ENCODE measurements at regions not wholly inside any gene's neighbourhood (a gene's known extent, or its start where the extent isn't known, plus 50 kb on each side); places are given as distances from the start of the nearest gene placed in this dataset.
"Not testable (repeated sequence)": the region's sequence is repeated elsewhere in the genome, so short reads cannot be mapped to it uniquely, and the experiment has no call there.

DNA sequence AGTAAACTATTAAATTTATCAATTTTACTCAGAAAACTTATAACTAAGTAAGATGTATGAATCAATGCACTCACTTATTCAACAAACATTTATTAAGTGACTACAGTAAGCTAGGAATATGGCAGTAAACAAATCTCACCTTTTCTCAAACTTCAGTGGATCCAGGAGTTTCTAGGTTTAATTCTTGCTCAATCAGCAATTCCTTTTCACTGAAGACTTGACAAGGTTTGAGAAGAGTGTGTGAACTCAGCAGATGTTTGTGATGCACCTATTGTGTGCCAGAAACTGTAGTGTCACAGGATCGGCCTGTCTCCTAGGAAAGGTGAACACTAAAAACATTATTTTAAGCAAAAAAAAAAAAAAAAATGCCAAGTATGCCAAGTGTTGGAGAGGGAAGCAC lies 167.8 kb downstream of the ALG10 start:
- DNase-seq (ENCODE audit: low read depth, low spot score) = no peak

DNA sequence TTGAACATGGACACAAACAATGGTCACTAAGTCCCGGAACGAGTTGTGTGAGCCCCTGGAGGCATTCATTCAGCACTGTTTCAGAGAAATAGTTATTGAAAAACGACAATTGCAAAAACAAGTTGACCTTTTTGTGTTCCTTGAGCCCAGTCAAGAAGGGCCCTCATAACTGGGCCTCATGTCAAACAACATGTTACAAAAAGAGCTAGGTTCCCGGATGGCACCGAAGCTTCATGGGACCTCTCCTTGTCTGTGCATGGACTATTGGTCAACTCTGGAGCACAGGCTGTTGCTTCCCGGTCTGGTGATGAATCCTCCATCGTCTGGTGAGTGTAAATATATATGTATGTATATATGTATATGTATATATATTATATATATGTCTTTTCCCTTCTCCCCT lies 176.6 kb downstream of the ALG10 start:
- DNase-seq (ENCODE audit: low read depth, low spot score) = no peak

DNA sequence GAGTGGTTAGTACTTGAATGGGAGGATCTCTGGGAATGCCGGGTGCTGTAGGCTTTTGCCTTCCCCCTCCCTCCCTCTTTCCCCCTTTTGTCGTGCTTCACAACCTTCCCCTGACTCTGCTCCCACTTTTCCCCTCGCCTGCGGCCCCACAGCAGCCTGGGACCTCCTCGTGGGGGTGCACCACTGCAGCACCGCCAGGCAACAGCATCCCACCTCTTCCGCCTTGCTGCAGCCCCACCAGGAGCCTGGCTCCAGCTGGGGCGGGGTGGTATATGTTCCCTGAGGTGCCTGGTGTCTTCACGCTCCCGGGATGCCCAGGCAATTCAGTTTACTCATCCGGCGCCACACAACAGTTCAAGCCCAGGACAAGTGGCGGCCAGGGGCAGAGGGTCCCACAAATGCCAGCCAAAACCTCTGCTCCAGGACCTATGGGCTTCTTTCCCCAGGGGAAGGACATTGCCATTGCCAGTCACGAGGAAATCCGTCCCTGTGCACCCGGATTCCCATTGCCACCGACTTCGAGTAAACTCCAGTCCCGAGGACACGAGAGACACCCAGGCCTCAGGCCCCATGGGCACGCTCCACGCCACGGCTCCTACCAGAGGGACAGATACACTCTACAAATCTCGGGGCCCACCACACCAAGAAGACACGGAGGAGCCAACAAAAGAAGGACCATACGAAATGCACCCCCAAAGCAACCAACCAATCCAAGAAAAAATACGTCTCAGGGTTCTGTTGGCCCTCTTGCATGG lies 181.7 kb downstream of the ALG10 start:
- DNase-seq (ENCODE audit: low read depth, low spot score) = no peak

DNA sequence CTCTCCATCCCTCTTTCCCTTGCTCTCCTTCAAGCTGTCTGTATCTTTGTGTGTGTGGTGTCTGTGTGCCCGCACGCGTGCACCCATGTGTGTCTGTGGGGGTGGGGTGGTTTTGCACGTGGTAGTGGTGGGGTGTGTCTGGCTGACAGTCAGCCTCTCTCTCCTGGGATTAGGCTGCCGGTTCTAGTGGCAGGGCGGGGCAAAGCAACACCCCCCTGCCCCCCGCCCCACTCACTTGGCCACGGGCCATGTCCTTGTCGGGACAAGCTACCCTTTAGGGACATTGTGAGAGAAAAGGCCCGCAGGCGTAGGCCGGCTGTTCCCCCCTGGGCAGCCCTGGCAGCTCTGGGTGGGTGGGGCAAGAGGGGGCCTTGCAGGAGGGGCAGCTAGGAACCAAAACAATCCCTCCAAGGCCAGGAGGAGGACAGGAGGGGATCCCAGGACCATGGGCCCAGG lies 182.6 kb downstream of the ALG10 start:
- DNase-seq (ENCODE audit: low read depth, low spot score) = no peak

DNA sequence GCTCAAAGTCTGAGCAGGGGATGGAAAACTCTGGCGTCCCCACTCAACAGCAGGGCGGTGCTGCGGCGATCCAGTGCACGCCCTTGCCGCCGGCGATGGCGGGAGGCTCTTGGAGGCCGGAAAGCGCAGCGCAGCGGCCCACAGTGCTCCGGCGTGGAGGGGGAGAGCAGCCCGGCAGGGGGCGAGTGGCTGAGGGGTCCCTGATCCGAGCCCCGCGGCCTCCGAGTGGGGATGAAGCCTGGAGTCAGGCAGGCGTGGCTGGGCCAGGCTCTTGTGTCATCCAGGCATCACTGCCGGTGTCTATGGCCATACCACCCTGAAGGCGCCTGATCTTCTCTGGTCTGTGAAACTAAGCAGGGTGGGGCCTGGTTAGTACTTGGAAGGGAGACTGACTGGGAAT lies 183.1 kb downstream of the ALG10 start:
- no peak for DNase-seq (ENCODE audit: low read depth, low spot score)

DNA sequence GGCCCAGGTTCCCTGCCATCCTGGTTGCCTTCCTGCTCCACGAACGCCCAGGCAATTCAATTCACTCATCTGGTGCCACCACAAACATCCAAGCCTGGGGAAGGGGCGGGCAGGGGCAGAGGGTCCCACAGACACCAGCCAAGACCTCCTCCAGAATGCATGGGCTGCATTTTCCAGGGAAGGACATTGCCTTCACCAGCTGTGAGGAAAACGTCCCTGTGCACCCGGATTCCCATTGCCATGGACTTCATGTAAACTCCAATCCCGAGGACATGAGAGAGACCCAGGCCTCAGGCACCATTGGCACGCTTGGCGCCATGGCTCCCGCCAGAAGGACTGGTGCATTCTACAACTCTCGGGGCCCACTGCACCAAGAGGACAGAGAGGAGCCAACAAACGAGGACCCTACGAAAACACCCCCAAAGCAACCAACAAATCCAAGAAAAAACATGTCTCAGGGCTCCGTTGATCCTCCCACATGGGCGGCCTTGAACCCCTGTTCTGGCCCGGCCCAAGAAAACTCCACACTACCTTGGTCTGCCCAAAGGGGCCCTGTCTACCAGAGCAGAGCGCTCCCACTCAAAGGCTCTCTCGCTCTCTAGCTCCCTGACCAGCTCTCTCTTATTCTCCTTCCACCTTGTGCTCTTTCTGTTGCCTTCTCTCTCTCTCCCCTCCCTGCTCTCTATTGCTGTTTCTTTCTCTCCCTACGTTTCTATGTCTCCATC lies 183.9 kb downstream of the ALG10 start:
- no peak for DNase-seq (ENCODE audit: low read depth, low spot score)

DNA sequence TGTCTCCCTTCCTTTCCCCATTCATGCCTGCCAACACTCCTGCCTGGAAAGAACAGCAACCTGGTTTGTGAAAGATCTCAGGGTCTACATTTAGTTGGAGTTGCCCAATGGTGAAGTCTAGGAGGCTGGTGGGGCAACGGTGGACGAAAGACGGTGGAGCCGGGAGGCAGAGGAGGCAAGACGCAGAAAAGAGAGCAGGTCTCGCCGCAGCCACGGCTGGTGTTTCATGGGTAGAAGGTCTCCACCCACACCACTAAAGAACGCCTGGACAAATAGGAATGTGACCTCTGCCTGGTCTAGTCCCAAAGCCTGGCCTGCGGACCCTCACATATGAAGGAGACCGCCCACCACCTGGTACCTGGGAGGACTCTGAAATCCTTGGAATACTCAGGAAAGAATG lies 185.6 kb downstream of the ALG10 start:
- no peak for DNase-seq (ENCODE audit: low read depth, low spot score)

DNA sequence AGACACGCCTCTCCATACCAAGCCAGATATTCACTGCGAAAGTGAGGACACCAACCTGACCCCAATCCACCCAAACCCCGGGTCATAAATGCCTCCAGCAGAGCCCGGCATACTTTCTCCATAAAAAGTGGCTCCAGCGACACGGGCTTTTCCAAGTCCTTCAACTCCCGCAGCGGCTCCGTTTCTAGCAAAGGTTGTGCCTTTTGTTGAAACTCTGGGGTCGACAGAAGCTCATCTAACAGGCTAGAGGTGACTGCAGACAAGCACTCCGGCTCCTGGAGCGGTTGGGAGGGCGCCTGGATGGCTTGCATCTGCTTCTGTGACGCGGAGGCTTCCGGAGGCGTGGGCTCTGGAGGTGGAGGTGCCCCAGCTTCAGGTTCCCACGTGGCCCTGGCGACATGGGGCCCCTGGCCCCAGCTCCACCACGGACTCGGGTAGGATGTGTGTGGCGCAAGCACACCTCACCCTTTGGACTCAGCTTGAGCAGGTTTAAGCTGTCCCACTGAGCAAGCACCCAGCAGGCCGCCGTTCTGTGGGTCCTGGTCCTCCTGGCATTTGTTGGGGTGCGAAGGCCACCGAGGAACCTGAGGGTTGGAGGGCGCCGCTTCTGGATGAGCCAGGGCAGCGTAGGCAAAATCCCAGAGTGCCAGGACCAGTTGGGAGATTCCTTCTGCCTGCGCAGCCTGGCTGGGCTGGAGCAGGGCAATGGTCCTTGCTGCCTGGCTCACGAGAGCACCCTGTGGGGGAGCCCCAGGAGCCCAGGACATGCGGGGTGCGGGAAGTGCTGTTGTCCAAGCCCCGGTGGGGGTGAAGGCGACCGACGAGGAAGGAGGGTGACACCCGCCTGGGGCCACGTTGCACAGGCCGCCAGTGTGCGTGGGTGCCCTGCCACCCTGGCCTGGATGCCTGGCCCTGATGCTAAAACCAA lies 186.3 kb downstream of the ALG10 start:
- DNase-seq (ENCODE audit: low read depth, low spot score) = no peak

DNA sequence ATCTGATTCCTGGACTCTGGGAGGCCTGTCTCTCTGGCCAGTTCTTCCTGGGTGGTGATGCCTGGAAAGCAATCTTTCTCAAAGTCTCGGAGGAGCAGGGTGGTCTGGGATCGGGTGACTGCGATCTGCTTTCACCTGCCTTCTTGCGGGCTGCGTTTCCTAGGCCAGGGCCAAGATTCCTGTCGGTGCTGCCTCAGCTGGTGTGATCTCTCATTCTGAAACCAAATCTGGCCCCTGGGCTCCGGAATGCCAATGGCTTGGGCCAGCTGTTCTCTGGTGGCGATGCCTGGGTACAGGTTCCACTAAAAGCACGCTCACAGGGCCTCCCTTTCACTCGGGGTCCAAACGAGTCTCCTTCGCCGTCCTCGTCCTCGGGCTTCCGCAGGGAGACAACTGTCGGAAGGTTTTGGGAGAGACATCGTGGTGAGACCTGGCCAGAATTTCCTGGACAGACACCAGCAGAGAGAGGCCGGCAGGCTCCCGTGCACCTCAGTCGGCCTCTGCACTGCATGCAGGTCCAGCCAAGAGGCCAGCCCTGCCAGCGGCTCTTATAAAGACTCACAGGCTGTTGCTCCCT lies 187.1 kb downstream of the ALG10 start:
- no peak for DNase-seq (ENCODE audit: low read depth, low spot score)

DNA sequence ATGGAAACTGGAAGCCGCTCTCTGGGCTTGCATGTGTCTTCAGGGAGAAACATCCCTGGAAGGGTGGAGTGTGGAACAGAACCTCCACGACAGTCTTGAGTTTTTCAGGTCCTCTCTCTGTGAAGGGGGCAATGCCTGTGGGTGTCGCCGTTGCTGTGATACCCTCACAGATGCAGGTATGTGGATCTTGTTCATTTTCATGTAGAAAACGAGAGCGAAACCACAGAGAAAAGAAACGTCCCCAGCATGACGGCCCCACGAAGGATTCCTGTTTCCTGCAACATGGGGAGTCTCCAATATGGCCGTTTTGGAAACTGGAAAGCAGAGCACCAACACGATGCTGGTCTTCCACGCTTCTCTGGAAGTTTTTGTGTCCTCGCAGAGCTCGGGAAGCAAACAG lies 187.9 kb downstream of the ALG10 start:
- DNase-seq (ENCODE audit: low read depth, low spot score) = no peak

DNA sequence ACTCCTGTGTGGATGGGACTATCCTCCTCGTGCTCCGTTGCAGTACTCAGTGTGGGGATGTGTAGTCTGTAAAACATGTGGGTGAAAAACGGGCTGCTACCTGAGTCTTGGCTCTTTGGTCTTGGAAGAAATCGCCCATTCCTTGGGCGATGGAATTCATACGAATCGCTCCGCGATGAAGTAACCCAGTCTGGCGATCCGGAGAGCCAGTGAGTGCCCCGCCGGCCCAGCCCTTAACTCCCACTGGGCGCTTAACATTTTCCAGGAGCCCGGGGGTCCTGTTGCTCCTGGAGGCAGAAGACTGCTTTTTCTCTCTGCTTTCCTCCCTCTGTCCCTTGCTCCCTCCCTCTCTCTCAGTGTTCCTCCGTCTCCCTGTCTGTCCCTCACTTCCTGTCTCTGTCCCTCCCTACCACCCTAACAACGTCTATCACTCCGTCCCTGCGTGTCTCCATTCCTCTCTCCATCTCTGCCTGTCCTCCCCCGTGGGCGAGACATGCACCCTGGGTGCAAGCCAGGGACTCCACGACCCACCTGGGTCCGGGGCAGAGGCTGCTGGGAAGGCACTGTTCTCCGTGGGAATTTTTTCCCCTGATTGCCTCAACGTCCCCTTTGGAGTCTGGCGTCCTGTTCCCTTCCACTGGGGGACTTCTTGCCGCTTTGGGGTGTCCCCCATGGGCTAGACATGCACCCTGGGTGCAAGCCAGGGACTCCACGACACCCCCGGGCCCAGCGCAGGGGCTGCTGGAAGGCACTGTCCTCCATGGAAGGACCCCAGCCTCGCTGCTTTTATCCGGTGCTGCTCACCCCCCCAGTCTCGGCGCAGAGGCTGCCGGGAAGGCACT lies 188.6 kb downstream of the ALG10 start:
- no peak for DNase-seq (ENCODE audit: low read depth, low spot score)

DNA sequence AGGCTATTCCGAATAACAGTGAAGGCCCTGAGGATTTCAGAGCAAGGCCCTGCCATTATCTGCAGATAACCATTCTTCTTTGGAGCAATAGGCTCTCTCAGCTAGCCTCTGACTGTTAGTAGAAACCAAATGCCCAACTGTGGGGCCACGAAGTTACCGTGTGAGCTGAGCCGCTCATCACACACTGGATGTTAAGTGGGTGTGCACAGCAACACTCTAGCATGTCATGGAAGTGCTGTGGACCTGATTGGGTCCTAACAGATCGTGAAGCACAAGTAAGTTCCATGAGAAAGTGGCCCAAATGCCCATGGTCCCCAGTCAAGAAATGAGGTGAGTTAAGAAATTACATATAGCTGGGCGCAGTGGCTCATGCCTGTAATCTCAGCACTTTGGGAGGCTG lies 190.4 kb downstream of the ALG10 start:
- DNase-seq (ENCODE audit: low read depth, low spot score) = no peak

DNA sequence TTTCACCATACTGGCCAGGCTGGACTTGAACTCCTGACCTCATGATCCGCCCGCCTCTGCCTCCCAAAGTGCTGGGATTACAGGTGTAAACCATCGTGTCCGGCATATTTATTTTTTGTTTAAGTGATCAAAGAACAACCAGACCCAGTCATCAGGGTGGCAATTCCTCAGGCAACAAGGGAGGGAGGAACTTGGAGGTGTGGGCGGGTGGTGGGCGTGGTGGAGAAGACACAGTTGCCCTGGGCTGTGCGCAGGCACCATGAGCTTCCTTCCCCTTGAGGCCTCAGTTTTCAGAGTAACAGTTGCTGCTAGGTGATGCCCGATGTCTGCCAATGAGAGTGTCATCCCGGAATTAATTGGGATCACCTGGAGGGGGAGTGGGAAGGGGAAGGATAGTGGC lies 191.7 kb downstream of the ALG10 start:
- DNase-seq (ENCODE audit: low read depth, low spot score) = no peak

DNA sequence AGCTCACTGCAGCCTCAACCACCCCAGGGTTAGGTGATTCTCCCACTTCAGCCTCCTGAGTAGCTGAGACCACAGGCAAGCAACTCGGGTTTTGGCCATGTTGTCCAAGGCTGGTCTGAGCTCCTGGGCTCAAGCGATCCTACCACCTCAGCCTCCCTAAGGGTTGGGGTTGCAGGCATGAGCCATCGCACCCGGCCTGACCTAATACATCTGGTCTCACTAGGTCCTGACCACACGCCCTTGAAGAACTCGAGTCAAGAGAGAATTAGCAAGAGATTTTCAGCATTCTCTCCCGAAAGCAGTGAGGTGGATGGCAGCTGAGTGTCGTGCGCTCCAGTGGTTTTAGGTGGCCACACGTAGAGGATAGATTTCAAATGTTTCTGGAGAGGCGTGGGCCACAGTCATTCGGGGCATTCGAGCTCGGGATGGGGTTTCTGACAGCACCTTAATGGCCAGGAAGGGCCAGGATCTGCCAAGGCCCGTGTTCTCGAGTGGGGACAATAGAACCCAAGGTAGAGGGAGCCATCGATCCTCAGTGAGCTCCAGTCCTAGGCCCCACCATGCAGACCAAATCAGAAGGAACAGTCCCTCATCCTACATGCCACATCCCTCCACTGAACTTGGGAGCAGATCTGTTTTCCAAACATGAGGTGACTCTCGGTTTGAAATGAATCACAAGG lies 193.1 kb downstream of the ALG10 start:
- DNase-seq (ENCODE audit: low read depth, low spot score) = no peak

DNA sequence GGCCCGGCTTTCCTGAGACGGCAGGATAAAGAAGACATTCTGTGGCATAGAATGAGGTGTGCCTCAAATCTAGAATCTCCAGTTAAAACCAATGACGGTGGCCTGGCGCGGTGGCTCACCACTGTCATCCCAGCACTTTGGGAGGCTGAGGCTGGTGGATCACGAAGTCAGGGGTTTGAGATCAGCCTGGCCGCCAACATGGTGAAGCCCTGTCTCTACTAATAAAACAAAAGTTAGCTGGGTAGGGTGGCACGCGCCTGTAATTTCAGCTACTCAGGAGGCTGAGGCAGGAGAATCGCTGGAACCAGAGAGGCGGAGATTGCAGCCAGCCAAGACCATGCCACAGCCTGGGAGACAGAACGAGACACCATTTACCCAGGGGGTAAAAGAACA lies 193.6 kb downstream of the ALG10 start:
- DNase-seq (ENCODE audit: low read depth, low spot score) = no peak

DNA sequence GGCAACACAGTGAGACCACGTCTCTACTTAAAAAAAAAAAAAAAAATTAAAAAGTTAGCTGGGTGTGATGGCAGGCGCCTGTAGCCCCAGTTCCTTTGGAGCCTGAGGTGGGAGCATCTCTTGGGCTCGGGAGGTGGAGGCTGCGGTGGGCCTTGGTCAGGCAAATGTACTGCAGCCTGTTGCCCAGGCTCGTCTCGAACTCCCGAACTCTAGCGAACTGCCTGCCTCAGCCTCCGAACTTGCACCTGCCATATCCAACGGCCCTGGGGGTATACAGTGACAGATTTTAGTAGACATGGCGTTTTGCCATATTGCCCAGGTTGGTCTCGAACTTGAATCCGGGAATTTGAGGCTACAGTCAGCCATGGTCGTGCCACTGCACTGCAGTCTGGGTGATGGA lies 195.4 kb downstream of the ALG10 start:
- DNase-seq (ENCODE audit: low read depth, low spot score) = no peak

DNA sequence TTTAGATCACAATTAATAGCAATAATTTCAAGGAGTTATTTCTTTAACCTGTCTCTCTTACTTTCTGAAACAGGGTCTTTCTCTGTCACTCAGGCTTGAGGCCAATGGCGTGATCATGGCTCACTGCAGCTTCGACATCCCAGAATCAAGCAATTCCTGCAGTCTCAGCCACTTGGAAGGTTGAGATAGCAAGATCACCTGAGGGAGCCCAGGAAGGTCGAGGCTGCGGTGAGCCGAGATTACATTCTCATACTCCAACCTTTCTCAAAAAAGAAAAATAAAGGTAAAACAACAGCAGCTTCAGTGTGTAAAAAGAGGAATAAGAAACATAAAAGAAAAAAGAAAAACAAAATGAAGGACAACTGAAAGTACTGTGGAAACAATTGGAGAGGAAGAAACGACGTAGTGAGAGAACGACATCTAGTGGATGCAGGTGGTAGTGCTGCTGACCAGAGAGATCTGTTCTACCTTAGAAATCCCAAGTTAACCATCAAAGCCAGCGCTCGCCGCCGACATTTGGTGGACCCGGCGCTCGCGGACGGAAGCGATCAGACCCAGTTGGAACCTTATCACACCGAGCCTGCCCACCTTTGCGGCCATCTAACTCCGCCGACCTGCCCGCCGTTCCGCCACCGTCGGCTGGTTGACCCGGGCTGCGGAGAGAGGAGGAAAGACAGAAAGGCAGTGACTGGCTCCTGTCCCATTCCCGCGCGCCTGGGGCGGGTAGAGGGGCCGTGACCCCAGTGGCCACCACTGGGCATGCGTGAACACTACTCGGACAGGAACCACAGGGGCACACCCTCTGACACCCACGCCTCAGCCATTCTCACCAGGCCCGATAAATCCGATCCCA lies 196.1 kb downstream of the ALG10 start:
- peak; percentile 56 for DNase-seq (ENCODE audit: low read depth, low spot score)

DNA sequence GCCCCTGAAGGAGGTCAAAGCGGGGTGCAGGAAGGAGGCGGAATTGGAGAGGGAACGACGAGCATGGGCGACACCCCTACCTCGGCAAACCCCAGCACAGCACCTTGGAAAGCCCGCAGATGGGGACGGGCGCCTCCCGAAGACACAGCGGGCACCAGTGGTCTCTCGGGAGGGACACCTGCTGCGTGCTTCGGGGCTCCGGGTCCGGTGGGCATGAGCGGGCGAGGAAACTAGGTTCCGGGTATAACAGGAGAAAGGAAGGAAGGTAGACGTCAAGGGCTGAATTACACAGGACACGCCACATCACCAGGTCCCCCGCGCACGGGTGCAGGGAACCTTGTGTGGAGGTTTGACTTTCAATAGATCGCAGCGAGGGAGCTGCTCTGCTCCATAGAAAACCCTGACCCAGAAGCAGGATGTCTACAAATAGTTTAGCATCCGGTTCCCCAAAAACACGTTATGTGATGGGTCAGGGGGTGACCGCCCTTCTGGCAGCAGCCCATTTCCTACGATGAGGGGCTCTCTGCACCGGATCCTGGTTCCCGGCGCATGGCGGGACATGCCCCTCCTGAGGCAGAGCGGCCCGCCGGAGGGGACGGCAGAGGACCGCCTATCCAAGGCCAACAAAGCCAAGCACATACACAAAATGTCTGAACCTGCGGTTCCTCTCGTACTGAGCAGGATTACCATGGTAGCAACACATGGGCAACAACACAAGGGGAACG lies 196.9 kb downstream of the ALG10 start:
- DNase-seq (ENCODE audit: low read depth, low spot score) = no peak

DNA sequence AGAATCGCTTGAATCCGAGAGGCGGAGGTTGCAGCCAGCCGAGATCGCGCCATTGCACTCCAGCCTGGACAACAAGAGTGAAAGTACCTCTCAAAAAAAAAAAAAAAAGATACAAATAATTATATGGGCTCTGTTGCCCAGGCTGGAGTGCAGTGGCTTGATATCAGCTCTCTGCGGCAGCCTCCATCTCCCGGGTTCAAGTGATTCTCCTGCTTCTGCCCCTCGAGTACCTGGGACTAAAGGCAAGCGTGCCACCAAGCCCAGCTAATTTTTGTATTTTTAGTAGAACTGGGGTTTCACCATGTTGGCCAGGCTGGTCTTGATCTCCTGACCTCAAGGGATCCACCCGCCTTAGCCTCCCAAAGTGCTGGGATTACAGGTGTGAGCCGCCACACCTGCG lies 197.8 kb downstream of the ALG10 start:
- not testable (repeated sequence) for DNase-seq (ENCODE audit: low read depth, low spot score)
